GM12878 (cell line): ENCODE measurements at regions not wholly inside any gene's neighbourhood (a gene's known extent, or its start where the extent isn't known, plus 50 kb on each side); places are given as distances from the start of the nearest gene placed in this dataset.

Experiments used
- BHLHE40 ChIP-seq, 2 experiments: fragments of 450-650 bp in 1 of 2; IDR thresholded peaks; 2 replicates each; pipeline ENCODE4 v1.6.1; 2011 to 2017; ENCODE audit warnings: low read depth in 2 of 2, borderline replicate concordance in 1 of 2, improper control_type of control experiment in 1 of 2, low read length in 1 of 2, mild to moderate bottlenecking in 1 of 2
- DPF2 ChIP-seq: fragments of 450-650 bp; IDR thresholded peaks from 2 replicates; pipeline ENCODE4 v1.6.1; 2017; ENCODE audit warnings: mild to moderate bottlenecking
- ESRRA ChIP-seq: IDR thresholded peaks from 2 replicates; pipeline ENCODE4 v1.6.1; 2012; ENCODE audit warnings: mild to moderate bottlenecking, low read length, improper control_type of control experiment
- EZH2 ChIP-seq: IDR thresholded peaks from 2 replicates; pipeline ENCODE4 v1.6.1; 2012; ENCODE audit warnings: low read depth, mild to moderate bottlenecking, control low read depth, inconsistent platforms, low read length, borderline replicate concordance; ENCODE audit not compliant: control insufficient read depth
- POLR2A ChIP-seq: IDR thresholded peaks from 2 replicates; pipeline ENCODE4 v1.6.1; 2011; ENCODE audit warnings: low read depth, mild to moderate bottlenecking, low read length
- POLR2AphosphoS5 ChIP-seq: IDR thresholded peaks from 2 replicates; pipeline ENCODE4 v1.6.1; 2011; ENCODE audit warnings: mild to moderate bottlenecking, low read length, inconsistent platforms
- SUZ12 ChIP-seq: fragments of 200-600 bp; sonication (generic); IDR thresholded peaks from one replicate; pipeline ENCODE4 v1.6.1; 2018; ENCODE audit warnings: antibody characterized with exemption, mild to moderate bottlenecking; ENCODE audit not compliant: unreplicated experiment
- TARDBP ChIP-seq: IDR thresholded peaks from 2 replicates; pipeline ENCODE4 v1.6.1; 2016; ENCODE audit warnings: borderline replicate concordance
- YBX1 ChIP-seq: fragments of 450-650 bp; IDR thresholded peaks from 2 replicates; pipeline ENCODE4 v1.6.1; 2016; ENCODE audit warnings: antibody characterized with exemption
- YY1 ChIP-seq: IDR thresholded peaks from 2 replicates; pipeline ENCODE4 v1.6.1; 2011; ENCODE audit warnings: low read depth, mild to moderate bottlenecking, low read length
- TF ChIP-seq, protein P1 (sequence below), 3 experiments: IDR thresholded peaks in 2 of 3; conservative IDR thresholded peaks in 1 of 3; 2 replicates each; pipeline ENCODE4 v1.5.1; 2011; ENCODE audit warnings: low read depth in 3 of 3, low read length in 3 of 3, mild to moderate bottlenecking in 3 of 3, control low read depth in 2 of 3, moderate library complexity in 2 of 3, inconsistent platforms in 1 of 3, mixed read lengths in 1 of 3; ENCODE audit not compliant: control insufficient read depth in 2 of 3, insufficient read depth in 1 of 3; ENCODE audit errors: extremely low read depth in 1 of 3
- TF ChIP-seq, protein P2 (sequence below): IDR thresholded peaks from 2 replicates; pipeline ENCODE4 v1.6.1; 2012; ENCODE audit warnings: mild to moderate bottlenecking, low read depth, low read length
- TF ChIP-seq, protein P3 (sequence below): fragments of 450-650 bp; IDR thresholded peaks from 2 replicates; pipeline ENCODE4 v1.6.1; 2017; ENCODE audit warnings: mild to moderate bottlenecking

DNA sequence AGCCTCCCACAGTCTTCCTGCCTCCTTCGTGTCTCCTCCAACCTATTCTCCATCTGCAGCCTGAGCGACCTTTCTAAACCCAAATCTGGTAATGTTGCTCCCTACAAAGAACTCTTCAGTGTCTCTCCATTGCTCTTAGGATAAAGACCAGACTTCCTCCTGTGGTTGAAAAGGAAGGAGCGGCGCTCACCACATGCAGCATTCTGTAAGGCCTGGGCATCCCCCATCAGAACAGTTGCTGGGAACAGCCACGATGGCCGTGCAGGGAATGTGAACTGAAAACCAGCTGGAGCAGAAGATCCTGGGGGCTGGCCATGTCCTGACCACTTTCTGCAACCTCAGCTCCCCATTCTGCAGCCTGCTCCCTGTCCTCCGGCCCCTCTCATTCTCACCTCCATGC, 237.8 kb upstream of the ZMIZ1 start:
- TF ChIP-seq, protein P1, sequence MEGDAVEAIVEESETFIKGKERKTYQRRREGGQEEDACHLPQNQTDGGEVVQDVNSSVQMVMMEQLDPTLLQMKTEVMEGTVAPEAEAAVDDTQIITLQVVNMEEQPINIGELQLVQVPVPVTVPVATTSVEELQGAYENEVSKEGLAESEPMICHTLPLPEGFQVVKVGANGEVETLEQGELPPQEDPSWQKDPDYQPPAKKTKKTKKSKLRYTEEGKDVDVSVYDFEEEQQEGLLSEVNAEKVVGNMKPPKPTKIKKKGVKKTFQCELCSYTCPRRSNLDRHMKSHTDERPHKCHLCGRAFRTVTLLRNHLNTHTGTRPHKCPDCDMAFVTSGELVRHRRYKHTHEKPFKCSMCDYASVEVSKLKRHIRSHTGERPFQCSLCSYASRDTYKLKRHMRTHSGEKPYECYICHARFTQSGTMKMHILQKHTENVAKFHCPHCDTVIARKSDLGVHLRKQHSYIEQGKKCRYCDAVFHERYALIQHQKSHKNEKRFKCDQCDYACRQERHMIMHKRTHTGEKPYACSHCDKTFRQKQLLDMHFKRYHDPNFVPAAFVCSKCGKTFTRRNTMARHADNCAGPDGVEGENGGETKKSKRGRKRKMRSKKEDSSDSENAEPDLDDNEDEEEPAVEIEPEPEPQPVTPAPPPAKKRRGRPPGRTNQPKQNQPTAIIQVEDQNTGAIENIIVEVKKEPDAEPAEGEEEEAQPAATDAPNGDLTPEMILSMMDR (IDR thresholded peaks at IDR 0.05 in 2 of 3, conservative IDR thresholded peaks at IDR 0.05 in 1 of 3; ENCODE audit: control insufficient read depth in 2 of 3, extremely low read depth in 1 of 3, insufficient read depth in 1 of 3, low read depth in 3 of 3, low read length in 3 of 3) = no peak
- TF ChIP-seq POLR2AphosphoS5 (no peak), EZH2 (no peak), ESRRA (no peak), POLR2A (no peak), SUZ12 (no peak), BHLHE40 (IDR thresholded peaks at IDR 0.05; ENCODE audit: borderline replicate concordance in 1 of 2, low read depth in 2 of 2, low read length in 1 of 2) (no peak), YBX1 (no peak), DPF2 (no peak), TARDBP (no peak), YY1 (no peak)
- TF ChIP-seq, protein P2, sequence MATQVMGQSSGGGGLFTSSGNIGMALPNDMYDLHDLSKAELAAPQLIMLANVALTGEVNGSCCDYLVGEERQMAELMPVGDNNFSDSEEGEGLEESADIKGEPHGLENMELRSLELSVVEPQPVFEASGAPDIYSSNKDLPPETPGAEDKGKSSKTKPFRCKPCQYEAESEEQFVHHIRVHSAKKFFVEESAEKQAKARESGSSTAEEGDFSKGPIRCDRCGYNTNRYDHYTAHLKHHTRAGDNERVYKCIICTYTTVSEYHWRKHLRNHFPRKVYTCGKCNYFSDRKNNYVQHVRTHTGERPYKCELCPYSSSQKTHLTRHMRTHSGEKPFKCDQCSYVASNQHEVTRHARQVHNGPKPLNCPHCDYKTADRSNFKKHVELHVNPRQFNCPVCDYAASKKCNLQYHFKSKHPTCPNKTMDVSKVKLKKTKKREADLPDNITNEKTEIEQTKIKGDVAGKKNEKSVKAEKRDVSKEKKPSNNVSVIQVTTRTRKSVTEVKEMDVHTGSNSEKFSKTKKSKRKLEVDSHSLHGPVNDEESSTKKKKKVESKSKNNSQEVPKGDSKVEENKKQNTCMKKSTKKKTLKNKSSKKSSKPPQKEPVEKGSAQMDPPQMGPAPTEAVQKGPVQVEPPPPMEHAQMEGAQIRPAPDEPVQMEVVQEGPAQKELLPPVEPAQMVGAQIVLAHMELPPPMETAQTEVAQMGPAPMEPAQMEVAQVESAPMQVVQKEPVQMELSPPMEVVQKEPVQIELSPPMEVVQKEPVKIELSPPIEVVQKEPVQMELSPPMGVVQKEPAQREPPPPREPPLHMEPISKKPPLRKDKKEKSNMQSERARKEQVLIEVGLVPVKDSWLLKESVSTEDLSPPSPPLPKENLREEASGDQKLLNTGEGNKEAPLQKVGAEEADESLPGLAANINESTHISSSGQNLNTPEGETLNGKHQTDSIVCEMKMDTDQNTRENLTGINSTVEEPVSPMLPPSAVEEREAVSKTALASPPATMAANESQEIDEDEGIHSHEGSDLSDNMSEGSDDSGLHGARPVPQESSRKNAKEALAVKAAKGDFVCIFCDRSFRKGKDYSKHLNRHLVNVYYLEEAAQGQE = no peak
- TF ChIP-seq, protein P3, sequence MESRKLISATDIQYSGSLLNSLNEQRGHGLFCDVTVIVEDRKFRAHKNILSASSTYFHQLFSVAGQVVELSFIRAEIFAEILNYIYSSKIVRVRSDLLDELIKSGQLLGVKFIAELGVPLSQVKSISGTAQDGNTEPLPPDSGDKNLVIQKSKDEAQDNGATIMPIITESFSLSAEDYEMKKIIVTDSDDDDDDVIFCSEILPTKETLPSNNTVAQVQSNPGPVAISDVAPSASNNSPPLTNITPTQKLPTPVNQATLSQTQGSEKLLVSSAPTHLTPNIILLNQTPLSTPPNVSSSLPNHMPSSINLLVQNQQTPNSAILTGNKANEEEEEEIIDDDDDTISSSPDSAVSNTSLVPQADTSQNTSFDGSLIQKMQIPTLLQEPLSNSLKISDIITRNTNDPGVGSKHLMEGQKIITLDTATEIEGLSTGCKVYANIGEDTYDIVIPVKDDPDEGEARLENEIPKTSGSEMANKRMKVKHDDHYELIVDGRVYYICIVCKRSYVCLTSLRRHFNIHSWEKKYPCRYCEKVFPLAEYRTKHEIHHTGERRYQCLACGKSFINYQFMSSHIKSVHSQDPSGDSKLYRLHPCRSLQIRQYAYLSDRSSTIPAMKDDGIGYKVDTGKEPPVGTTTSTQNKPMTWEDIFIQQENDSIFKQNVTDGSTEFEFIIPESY = no peak
